Activated naive CD4-positive, alpha-beta T cell treated with anti-CD3 and anti-CD28 coated beads, Interleukin-2, amount 10 ng/mL, durations not matched to agents 7 days and 5 days (primary cell): ENCODE measurements at regions not wholly inside any gene's neighbourhood (a gene's known extent, or its start where the extent isn't known, plus 50 kb on each side); places are given as distances from the start of the nearest gene placed in this dataset.

Experiments used
- CTCF ChIA-PET: fragments of 350-600 bp; sonication (Branson Sonifier 250); formaldehyde crosslinking; loops from one replicate; lab custom pipeline; 2021; ENCODE audit warnings: antibody characterized with exemption; lab: Charles Lee
- DNase-seq: peaks from one replicate; pipeline ENCODE4 v3.0.0-alpha.2; 2020
- H3K27ac Mint-ChIP-seq: one replicate; pipeline ENCODE4 v1.8.0; 2021; ENCODE audit warnings: mild to moderate bottlenecking, moderate library complexity, mixed read lengths
- H3K27me3 Mint-ChIP-seq: one replicate; pipeline ENCODE4 v1.8.0; 2021; ENCODE audit warnings: mild to moderate bottlenecking, mixed read lengths
- H3K36me3 Mint-ChIP-seq: one replicate; pipeline ENCODE4 v1.8.0; 2021; ENCODE audit warnings: mixed read lengths
- H3K4me1 Mint-ChIP-seq: one replicate; pipeline ENCODE4 v1.8.0; 2021; ENCODE audit warnings: mixed read lengths
- H3K4me3 Mint-ChIP-seq: one replicate; pipeline ENCODE4 v1.8.0; 2021; ENCODE audit warnings: mild to moderate bottlenecking, moderate library complexity, mixed read lengths
- H3K9me3 Mint-ChIP-seq: one replicate; pipeline ENCODE4 v1.8.0; 2021; ENCODE audit warnings: mixed read lengths

DNA sequence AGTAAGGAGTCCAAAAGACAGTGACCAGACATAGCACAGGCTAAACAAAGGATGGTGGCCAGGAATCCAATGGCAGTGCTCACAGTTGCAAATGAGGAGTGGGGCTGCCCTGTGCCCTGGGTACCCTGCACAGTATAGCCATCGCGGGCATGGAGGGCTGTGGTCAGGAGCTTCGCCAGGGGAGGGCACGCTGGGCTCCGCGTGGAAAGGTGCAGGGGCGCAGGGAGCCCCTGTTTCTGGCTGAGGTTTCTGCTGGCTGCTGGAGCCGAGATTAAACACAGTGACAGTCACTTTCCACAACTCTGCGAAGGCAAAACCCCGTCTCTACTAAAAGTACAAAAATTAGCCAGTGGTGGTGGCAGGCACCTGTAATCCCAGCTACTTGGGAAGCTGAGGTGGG is 194.7 kb downstream of the GALR1 start:
- Mint-ChIP-seq H3K4me3 (no peak overlapping the region), H3K9me3 (no peaks in the 10 kb centered on the region), H3K36me3 (no peaks in the 10 kb centered on the region), H3K27me3 (peaks cover 11% of the 10 kb centered on the region), H3K4me1 (peaks cover 2% of the 10 kb centered on the region), H3K27ac (no peak overlapping the region)
- no peak for DNase-seq
- CTCF ChIA-PET, result no interaction called here

DNA sequence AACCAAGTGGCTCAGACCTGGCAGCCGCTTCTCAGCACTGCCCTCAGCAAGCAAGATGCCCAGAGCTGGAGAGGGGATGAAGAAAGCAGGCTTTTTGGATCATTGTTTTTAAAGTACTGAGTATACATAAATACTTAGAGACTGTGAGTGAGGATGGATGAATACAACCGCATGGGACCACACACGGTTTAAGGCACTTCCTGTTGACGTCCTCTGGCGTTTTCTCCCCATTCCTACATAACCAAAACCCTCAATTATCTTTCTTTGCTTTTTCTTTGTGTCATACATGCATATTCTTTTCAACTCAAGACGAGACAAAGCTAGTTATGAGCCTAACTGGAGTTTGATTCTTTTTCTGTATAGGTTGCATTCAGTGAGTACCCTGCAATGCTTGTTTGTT is 198.4 kb downstream of the GALR1 start:
- H3K27me3 Mint-ChIP-seq, result peaks cover 15% of the 10 kb centered on the region
- no peak for DNase-seq
- H3K4me3 Mint-ChIP-seq, result no peak overlapping the region
- peaks cover 2% of the 10 kb centered on the region for H3K4me1 Mint-ChIP-seq
- no peaks in the 10 kb centered on the region for H3K36me3 Mint-ChIP-seq
- CTCF ChIA-PET, result no interaction called here
- H3K9me3 Mint-ChIP-seq, result no peaks in the 10 kb centered on the region
- H3K27ac Mint-ChIP-seq, result no peak overlapping the region

DNA sequence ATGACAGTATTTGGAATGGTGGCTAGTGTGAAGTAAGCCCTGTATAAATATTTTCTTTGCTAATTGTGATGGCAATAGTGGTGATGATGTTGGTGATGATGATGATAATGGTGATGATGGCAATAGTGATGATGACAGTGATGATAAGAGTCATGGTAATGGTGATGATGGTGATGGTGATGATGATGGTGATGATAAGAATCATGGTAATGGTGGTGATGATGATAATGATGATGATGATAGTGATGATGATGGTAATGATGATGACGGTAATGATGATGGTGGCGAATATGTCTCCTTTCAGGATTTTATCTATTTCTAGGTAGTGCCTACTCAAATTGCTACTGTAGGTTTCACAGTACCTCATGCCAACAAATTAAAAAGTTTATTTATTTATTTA is 205.4 kb downstream of the GALR1 start:
- H3K4me1 Mint-ChIP-seq, result no peaks in the 10 kb centered on the region
- no peaks in the 10 kb centered on the region for H3K36me3 Mint-ChIP-seq
- H3K27me3 Mint-ChIP-seq, result peaks cover 6% of the 10 kb centered on the region
- CTCF ChIA-PET, result no interaction called here
- no peak overlapping the region for H3K27ac Mint-ChIP-seq
- H3K9me3 Mint-ChIP-seq, result no peaks in the 10 kb centered on the region
- no peak overlapping the region for H3K4me3 Mint-ChIP-seq
- DNase-seq, result no peak

DNA sequence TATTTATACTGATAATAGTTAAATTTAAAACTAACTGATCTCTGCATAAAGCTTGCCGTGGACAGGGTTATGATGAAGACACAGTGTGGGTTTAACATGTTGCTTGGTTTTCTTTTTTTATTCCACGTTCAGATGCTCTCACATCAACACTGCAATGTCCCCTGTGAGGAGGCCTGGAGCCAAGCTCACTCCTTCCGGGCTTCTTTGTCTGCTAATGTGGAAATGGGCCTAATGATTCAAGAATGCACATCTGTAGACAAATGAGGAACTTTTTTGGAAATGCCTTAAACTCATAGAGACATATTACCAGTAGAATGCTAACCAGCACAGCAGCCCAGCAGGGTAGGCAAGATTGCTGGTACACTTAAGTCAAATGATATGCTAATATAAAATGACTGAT is 208.0 kb downstream of the GALR1 start:
- no peak for DNase-seq
- peaks cover 4% of the 10 kb centered on the region for H3K27me3 Mint-ChIP-seq
- no peak overlapping the region for H3K27ac Mint-ChIP-seq

DNA sequence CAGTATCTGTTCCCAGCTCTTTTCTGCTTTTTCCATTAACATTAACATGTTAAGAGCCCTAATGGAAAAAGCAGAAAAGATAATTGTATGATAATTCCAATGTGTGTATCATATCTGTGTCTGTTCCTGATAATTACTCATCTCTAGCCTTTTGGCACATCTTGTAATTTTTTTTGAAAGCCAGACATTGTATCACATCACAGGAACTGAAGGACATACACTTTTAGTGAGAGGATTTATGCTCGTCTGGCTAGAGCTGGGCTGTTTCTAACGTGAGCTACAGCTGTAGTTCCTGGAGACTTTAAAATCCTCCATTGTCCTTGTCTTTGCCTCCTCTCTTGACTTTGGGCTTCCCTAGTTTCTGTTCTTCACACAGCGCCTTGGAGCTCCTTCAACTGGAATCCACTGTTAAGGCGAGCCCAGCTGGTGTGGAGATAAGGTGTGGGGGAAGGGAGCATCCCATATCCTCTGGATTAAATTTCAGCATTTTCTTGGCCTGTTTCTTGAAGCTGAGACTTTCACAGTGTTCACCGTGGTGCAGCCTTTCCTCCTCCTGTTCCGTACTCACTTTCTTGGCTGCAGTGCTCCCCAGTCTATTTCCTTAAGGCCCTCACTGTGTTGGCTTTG is 211.5 kb downstream of the GALR1 start:
- H3K4me3 Mint-ChIP-seq, result no peak overlapping the region
- peaks cover 4% of the 10 kb centered on the region for H3K27me3 Mint-ChIP-seq
- DNase-seq, result no peak
- no peaks in the 10 kb centered on the region for H3K36me3 Mint-ChIP-seq
- no peaks in the 10 kb centered on the region for H3K9me3 Mint-ChIP-seq
- H3K4me1 Mint-ChIP-seq, result no peaks in the 10 kb centered on the region
- CTCF ChIA-PET, result no interaction called here
- H3K27ac Mint-ChIP-seq, result no peak overlapping the region

More for the DNA sequence above, 208.0 kb downstream of the GALR1 start:
- no peaks in the 10 kb centered on the region for H3K9me3 Mint-ChIP-seq
- no peaks in the 10 kb centered on the region for H3K36me3 Mint-ChIP-seq
- H3K4me1 Mint-ChIP-seq, result no peaks in the 10 kb centered on the region
- no peak overlapping the region for H3K4me3 Mint-ChIP-seq
- CTCF ChIA-PET, result no interaction called here

DNA sequence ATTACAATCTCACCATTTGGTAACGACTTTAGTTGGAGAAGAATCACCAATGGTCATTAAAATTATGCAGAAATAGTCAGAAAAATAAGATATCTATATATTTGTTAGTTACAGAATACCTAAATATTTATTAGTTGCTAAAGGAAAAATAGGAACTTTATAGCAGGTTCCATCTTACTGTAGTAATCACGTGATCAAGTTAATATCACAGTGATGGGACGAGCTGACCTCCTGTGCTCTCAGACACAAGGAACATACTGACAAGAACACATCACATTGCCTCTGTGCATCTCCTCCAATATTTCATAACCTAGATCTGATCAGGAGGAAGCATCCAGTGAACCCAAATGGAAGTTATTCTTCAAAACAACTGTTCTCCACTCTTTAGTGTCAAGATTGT is 215.3 kb downstream of the GALR1 start:
- peaks cover 10% of the 10 kb centered on the region for H3K27me3 Mint-ChIP-seq
- no peak overlapping the region for H3K27ac Mint-ChIP-seq
- DNase-seq, result no peak
- H3K36me3 Mint-ChIP-seq, result no peaks in the 10 kb centered on the region
- no peak overlapping the region for H3K4me3 Mint-ChIP-seq
- H3K9me3 Mint-ChIP-seq, result no peaks in the 10 kb centered on the region
- CTCF ChIA-PET, result no interaction called here
- no peaks in the 10 kb centered on the region for H3K4me1 Mint-ChIP-seq

DNA sequence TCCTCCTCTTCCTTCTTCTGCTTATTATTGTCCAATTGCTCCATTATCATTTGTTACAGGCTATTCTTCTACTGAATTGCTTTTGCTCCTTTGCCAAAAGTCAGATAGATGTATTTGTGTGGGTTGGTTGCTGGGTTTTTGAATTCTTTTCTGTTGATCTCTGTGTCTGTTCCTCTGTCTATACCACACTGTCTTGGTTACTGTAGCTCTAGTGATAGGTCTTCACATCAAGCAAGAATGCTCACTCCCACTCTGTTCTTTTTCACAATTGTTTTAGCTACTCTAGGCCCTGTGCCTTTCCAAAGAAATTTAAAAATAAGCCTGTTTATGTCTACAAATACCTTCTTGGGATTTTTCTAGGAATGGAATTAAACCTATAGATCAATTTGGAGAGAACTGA is 217.2 kb downstream of the GALR1 start:
- CTCF ChIA-PET, result no interaction called here
- H3K4me3 Mint-ChIP-seq, result no peak overlapping the region
- H3K27me3 Mint-ChIP-seq, result peaks cover 12% of the 10 kb centered on the region
- DNase-seq, result no peak
- no peaks in the 10 kb centered on the region for H3K9me3 Mint-ChIP-seq
- H3K4me1 Mint-ChIP-seq, result no peaks in the 10 kb centered on the region
- no peak overlapping the region for H3K27ac Mint-ChIP-seq
- H3K36me3 Mint-ChIP-seq, result no peaks in the 10 kb centered on the region

DNA sequence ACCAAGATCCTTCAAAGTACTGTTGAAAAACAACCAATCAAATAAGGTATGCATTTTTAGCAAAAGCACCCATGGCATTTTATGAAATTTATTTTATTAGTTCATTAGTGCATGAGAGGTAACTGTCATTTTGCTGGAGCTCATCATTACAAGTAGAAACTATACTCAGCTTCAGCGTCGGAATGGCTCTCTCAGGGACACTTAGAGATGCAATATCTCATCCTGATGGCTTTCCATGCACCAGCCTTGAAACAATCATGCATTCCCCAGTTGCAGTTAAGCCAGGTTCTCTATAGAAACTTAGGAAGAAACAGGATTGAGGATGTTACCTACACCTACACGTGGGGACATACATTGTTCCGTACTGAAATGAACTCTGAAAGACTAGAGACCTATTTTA is 219.5 kb downstream of the GALR1 start:
- DNase-seq, result no peak
- Mint-ChIP-seq H3K27me3 (peaks cover 12% of the 10 kb centered on the region), H3K4me1 (no peaks in the 10 kb centered on the region), H3K9me3 (no peaks in the 10 kb centered on the region), H3K36me3 (no peaks in the 10 kb centered on the region), H3K27ac (no peak overlapping the region), H3K4me3 (no peak overlapping the region)
- CTCF ChIA-PET, result no interaction called here

DNA sequence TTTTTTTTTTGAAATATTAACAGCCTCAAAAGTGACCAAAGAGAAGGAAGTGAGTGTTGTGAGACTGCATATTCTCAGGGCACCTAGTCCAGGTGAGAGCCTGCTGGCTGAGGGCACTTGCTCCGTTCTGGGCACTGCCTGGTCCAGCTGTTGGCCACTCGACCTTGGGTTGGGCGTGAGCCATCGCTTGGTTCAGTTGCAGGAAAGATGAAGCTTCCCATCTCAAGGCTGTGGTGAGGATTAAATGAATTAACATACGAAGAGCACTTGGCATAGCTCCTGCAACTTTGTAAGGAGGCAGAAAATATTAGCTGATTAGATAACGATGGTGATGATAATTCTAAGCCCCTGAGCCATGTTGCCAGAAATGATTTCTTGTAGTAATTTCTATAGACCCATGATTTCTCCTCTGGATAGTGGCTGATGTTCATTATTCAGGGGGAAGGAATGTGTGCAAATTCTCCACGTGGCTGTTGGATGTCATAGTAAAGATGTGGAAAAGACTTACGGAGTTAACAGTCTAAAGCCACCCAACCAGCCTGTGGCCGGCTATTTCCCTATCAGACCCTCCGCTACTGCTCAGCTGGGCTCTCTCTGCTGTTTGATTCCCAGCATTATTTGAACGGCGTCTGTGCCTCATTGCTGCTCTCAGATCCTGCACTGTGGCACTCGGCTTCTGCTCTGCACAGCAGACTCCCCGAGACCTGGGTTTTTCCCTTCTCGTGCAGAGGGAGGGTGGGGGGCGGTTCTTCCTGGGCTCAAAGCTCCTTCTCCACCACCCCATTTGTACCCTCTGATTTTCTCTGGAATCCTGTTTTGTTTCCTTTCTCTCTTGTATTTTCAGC is 221.1 kb downstream of the GALR1 start:
- H3K27ac Mint-ChIP-seq, result no peak overlapping the region
- peaks cover 17% of the 10 kb centered on the region for H3K27me3 Mint-ChIP-seq
- no peaks in the 10 kb centered on the region for H3K4me1 Mint-ChIP-seq
- CTCF ChIA-PET, result no interaction called here
- H3K4me3 Mint-ChIP-seq, result no peak overlapping the region
- DNase-seq, result no peak
- no peaks in the 10 kb centered on the region for H3K9me3 Mint-ChIP-seq
- H3K36me3 Mint-ChIP-seq, result no peaks in the 10 kb centered on the region

DNA sequence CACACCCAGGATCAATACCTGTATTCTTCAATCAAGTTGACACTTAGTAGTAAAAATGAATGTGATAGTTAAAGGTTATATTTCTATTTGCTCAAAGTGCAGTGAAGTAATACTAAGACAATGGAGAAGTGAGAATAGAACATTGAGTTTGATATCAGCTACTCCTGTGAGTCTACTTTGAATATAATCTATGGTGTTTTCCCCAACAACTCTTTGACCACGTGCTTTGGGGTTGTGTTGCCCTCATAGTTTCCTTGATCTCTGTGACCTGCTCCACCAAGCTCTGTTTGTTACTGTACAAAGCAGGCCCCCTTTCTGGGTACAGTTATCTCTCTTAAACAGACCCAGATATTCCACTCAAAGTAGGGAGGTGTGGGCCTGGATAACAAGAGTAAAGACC is 222.9 kb downstream of the GALR1 start:
- Mint-ChIP-seq H3K4me1 (no peaks in the 10 kb centered on the region), H3K27me3 (peaks cover 17% of the 10 kb centered on the region), H3K4me3 (no peak overlapping the region), H3K9me3 (no peaks in the 10 kb centered on the region), H3K36me3 (no peaks in the 10 kb centered on the region), H3K27ac (no peak overlapping the region)
- CTCF ChIA-PET, result no interaction called here
- DNase-seq, result no peak

DNA sequence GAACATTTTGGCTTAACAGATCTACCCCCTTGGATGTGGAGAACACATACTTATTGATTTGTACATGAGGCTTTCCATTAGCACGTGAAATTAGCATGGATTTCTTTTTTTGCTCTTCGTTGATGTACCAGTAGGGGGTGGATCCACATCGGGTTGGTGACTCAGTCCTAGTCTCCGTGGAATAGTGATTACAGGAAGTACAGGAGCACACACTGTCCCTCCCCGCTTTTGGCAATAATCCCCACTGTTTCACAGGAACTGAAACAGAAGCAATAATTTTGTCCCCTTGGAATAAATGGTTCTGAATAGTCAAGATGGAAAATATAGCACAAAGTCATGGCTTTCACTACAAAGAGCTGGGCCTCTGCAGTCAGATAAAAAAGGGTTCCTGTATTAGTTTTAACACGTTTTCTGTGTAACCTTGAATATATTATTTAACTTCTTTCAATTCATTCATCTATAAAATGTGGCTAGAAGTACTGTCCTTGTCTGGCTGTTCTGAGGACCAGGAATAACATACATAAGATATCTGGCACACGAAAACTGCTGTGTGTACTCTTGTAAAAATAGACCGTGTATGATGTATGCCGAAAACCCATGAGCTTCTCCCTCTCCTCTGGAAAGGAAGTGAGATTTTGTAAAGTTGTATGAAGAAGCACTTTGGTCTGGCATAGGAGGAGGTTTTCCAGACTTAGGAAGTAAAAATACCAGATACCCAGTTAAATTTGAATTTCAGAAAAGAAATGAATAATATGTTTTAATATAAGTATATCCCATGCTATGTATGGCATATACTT is 229.2 kb downstream of the GALR1 start:
- Mint-ChIP-seq H3K4me1 (no peaks in the 10 kb centered on the region), H3K27ac (no peak overlapping the region), H3K4me3 (no peak overlapping the region), H3K36me3 (no peaks in the 10 kb centered on the region), H3K27me3 (peaks cover 9% of the 10 kb centered on the region), H3K9me3 (no peaks in the 10 kb centered on the region)
- CTCF ChIA-PET, result no interaction called here
- no peak for DNase-seq

DNA sequence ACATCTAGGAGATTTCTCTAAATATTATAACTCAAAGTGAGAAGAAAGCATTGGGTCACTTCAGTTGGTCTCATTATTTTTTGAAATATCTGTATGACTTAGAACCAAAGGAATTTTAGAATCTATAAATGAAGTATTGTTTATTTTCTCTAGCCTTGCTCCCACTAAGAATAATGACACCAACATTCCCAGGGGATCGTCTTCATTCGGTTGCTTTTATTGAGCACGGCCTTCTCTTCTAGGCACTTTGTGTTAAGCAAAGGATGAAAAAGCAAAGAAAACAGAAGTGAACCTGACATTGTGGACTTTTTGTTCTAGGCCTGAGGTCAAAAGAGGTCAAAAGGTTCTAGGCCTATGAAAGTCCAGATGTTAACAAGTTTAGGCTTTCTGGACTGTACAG is 231.9 kb downstream of the GALR1 start:
- no peak for DNase-seq
- CTCF ChIA-PET, result no interaction called here
- no peaks in the 10 kb centered on the region for H3K4me1 Mint-ChIP-seq
- peaks cover 4% of the 10 kb centered on the region for H3K27me3 Mint-ChIP-seq
- H3K27ac Mint-ChIP-seq, result no peak overlapping the region
- no peaks in the 10 kb centered on the region for H3K36me3 Mint-ChIP-seq
- no peaks in the 10 kb centered on the region for H3K9me3 Mint-ChIP-seq
- no peak overlapping the region for H3K4me3 Mint-ChIP-seq

DNA sequence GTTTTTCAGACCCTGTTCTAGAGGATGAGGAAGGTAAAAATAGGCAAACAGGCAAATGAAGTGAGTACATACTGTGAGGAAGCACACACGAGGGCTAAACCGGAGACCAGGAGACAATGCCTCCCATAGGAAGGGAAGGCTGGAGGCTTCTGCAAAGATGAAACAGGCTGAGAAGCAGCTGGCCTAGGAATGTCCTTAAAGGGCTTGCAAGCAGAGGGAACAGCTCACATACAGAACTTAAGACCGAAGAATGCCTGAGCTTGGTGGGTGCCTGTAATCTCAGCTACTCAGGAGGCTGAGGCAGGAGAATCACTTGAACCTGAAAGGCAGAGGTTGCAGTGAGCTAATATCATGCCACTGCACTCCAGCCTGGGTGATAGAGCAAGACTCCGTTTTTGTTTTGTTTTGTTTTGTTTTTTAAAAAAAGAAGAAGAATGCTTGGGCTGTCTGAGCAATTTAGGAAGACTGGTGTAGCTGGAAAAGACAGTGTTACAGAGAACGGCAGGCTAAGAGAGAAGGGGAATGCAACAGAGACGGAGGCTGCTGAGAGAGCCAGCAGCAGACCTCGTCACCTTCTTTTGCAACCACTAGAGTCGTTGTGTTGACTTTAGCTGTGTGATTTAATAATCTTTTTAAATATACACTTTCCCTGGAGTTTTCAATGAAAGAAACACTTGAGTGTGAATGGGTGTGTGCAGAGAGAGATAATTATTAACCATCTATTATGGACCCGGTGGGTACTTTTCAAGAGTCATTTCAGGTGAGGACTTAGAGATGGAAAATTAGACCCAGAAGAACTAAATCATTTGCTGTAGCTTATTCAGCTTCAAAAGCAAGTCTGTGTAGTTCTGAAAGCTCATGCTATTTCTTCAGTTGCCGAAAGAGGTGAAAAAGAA is 232.8 kb downstream of the GALR1 start:
- DNase-seq, result no peak
- no peak overlapping the region for H3K4me3 Mint-ChIP-seq
- no peaks in the 10 kb centered on the region for H3K4me1 Mint-ChIP-seq
- H3K9me3 Mint-ChIP-seq, result no peaks in the 10 kb centered on the region
- no peaks in the 10 kb centered on the region for H3K36me3 Mint-ChIP-seq
- peaks cover 4% of the 10 kb centered on the region for H3K27me3 Mint-ChIP-seq
- H3K27ac Mint-ChIP-seq, result no peak overlapping the region
- CTCF ChIA-PET, result no interaction called here

DNA sequence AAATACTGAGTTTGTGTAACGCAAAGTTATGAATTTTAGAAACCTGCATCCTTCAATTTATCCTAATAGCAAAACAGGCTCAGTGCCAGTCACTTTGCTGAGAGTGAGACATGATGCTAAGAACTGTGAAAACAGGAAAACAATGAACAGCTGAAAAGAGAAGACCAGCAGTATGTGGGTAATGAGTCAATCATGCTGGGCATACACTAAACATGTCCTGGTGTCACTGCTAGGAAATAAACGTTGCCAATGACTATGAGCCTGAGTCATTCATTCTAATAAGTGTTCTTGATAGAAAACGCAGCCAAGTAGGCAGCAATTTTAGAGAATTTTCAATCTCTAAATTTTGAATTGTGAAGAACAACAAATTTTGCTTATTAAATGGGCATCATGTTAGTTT is 237.3 kb downstream of the GALR1 start:
- Mint-ChIP-seq H3K9me3 (no peaks in the 10 kb centered on the region), H3K27me3 (no peaks in the 10 kb centered on the region), H3K27ac (no peak overlapping the region), H3K36me3 (no peaks in the 10 kb centered on the region), H3K4me3 (no peak overlapping the region), H3K4me1 (no peaks in the 10 kb centered on the region)
- CTCF ChIA-PET, result no interaction called here
- DNase-seq, result no peak
